HFF-Myc (cell line): ENCODE measurements at regions not wholly inside any gene's neighbourhood (a gene's known extent, or its start where the extent isn't known, plus 50 kb on each side); places are given as distances from the start of the nearest gene placed in this dataset.

Source experiments
- DNase-seq: peaks from one replicate; pipeline ENCODE4 v3.0.0-alpha.2; 2011; ENCODE audit warnings: low read depth; ENCODE audit errors: extremely low read depth
- H3K4me3 ChIP-seq: replicated peaks from 2 replicates; pipeline ENCODE4 v1.5.1; 2011; ENCODE audit warnings: low read depth, mild to moderate bottlenecking, control low read depth, low read length
- CTCF ChIP-seq: IDR thresholded peaks from 2 replicates; pipeline ENCODE4 v1.5.1; 2012; ENCODE audit warnings: mild to moderate bottlenecking, low read depth, low read length, control low read depth; ENCODE audit errors: missing control alignments

- no peak for TF ChIP-seq CTCF
- DNase-seq = no peak
- no peak overlapping the region for H3K4me3 ChIP-seq
Measured at GRCh38 chr18:6600667-6601167, 128.8 kb upstream of the ARHGAP28 start.

GRCh38 chr18:6601241-6601640 lies 128.3 kb upstream of the ARHGAP28 start:
- no peak overlapping the region for H3K4me3 ChIP-seq
- no peak for TF ChIP-seq CTCF
- no peak for DNase-seq

- TF ChIP-seq CTCF = no peak
- no peak for DNase-seq
- H3K4me3 ChIP-seq = no peak overlapping the region
Measured at GRCh38 chr18:6602365-6602764, 127.2 kb upstream of the ARHGAP28 start.

DNA sequence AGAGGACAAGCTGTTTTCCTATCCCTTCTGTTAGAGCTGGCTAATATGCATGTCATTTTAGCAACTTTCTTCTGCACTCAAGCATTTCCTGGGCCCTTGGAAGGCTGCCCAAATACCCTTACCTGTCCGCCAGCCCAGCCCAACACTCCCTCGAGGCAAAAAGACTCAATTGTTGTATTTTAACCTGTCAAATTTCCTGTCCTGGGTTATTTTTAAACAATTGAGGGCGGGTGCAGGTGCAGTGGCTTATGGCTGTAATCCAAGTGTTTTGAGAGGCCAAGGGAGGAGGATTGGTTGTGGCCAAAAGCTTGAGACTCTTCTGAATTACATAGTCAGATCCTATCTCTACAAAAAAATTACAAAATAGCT lies 125.0 kb upstream of the ARHGAP28 start:
- H3K4me3 ChIP-seq = no peak overlapping the region
- no peak for DNase-seq
- TF ChIP-seq CTCF = no peak

DNA sequence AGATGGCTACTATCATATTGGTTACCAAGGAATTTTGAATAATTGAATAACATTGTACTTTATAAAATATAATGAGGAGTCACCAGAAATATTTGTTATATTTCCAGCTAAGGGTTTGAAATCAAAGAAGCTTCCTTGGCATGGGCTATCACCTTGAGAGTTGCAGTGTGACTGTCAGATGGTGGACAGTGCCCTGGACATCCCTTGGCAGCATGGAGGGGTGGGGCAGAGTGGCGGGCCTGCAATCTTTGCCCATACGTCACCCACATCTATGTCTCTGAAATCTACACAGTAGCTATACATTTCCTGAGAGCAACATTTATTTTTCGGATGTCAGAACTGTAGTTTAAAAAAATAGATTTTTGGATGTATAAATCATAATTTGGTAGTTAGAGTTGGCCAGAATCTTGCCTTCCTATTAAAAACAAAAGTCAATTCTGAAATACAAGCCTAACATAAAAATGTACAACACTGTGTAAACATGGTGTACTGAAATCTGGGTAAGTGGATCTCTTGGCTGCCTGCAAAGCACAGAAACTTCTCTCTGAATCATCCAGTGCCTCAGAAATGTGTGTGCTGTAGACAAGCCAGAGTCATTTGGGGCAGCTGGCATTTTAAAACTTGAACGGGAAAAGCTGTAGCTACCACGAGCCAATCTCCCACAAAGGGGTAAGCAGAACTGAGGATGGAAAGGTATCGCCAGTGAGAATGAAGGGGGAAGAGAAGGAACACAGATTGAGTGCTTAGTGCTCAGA lies 124.2 kb upstream of the ARHGAP28 start:
- no peak for DNase-seq
- no peak overlapping the region for H3K4me3 ChIP-seq
- no peak for TF ChIP-seq CTCF

GRCh38 chr18:6606411-6607085 lies 123.0 kb upstream of the ARHGAP28 start:
- no peak for TF ChIP-seq CTCF
- no peak overlapping the region for H3K4me3 ChIP-seq
- DNase-seq = no peak
